RWPE1 (cell line): ENCODE measurements at regions not wholly inside any gene's neighbourhood (a gene's known extent, or its start where the extent isn't known, plus 50 kb on each side); places are given as distances from the start of the nearest gene placed in this dataset.
A peak's percentile ranks its signal among the peaks of the same experiment; 100 is the strongest.

Experiments used
- CTCF ChIA-PET: fragments of 350-600 bp; sonication (Branson Sonifier 250); formaldehyde crosslinking; extraction: SDS; loops from one replicate; lab custom pipeline; 2021; lab: Yijun Ruan, JAX
- POLR2A ChIA-PET: fragments of 400-600 bp; formaldehyde crosslinking; extraction: SDS; loops from one replicate; lab custom pipeline; 2020; ENCODE audit warnings: antibody characterized with exemption; ENCODE audit not compliant: low non-redundant PET; lab: Yijun Ruan, JAX
- DNase-seq: peaks from one replicate; pipeline ENCODE4 v3.0.0; 2012; ENCODE audit warnings: low spot score
- H3K27ac ChIP-seq: fragments of 450-650 bp; 2 replicates; pipeline ENCODE4 v1.5.1; 2017
- CTCF ChIP-seq: fragments of 450-650 bp; conservative IDR thresholded peaks from 2 replicates; pipeline ENCODE4 v1.5.1; 2017; ENCODE audit warnings: low read depth, mild to moderate bottlenecking

- TF ChIP-seq CTCF = no peak
- ChIA-PET POLR2A (no interaction called here), CTCF (interaction anchor here (0.6 kb wide), 1 partner anchor 189 kb away, joined by 5 read pairs; no protein-coding TSS in a partner anchor)
- no peak for DNase-seq
- H3K27ac ChIP-seq = no peak overlapping the region
These were observed 53.7 kb upstream of the SEMA3A start for GRCh38 chr7:84248267-84248666.

- no peak for TF ChIP-seq CTCF
- DNase-seq = peak; percentile 48
- H3K27ac ChIP-seq = no peak overlapping the region
- CTCF ChIA-PET = no interaction called here
- POLR2A ChIA-PET = no interaction called here
These were observed 53.0 kb upstream of the SEMA3A start for GRCh38 chr7:84247591-84247990.

- no peak for DNase-seq
- no peak for TF ChIP-seq CTCF
- no peak overlapping the region for H3K27ac ChIP-seq
- ChIA-PET POLR2A (no interaction called here), CTCF (interaction anchor here (0.6 to 0.8 kb wide), 2 partner anchors 182 to 188 kb away, joined by 3 to 9 read pairs; no protein-coding TSS in a partner anchor)
These were observed 51.2 kb upstream of the SEMA3A start for GRCh38 chr7:84245835-84246234.
